HL-60 (cell line): ENCODE measurements at regions not wholly inside any gene's neighbourhood (a gene's known extent, or its start where the extent isn't known, plus 50 kb on each side); places are given as distances from the start of the nearest gene placed in this dataset.
"Not testable (repeated sequence)": the region's sequence is repeated elsewhere in the genome, so short reads cannot be mapped to it uniquely, and the experiment has no call there.

ENCODE experiments used
- DNase-seq, 2 experiments: peaks; one replicate each; pipeline ENCODE4 v3.0.0-alpha.2; 2010 to 2020; ENCODE audit warnings: low read depth in 1 of 2, low spot score in 1 of 2
- H3K27ac ChIP-seq: fragments of 250-450 bp; sonication (Bioruptor Pico); replicated peaks from 2 replicates; pipeline ENCODE4 v1.5.1; 2020; ENCODE audit warnings: mild to moderate bottlenecking, moderate library complexity
- H3K27me3 ChIP-seq: fragments of 250-450 bp; sonication (Bioruptor Pico); 2 replicates; pipeline ENCODE4 v1.5.1; 2021; ENCODE audit warnings: mild to moderate bottlenecking, moderate library complexity; ENCODE audit not compliant: insufficient read depth, poor library complexity, severe bottlenecking
- H3K4me3 ChIP-seq: replicated peaks from 2 replicates; pipeline ENCODE4 v1.5.1; 2011; ENCODE audit warnings: mild to moderate bottlenecking, control low read depth, low read length; ENCODE audit not compliant: insufficient read depth
- GABPA ChIP-seq: IDR thresholded peaks from 2 replicates; pipeline ENCODE4 v1.6.1; 2012; ENCODE audit warnings: low read depth
- POLR2AphosphoS5 ChIP-seq: IDR thresholded peaks from 2 replicates; pipeline ENCODE4 v1.6.1; 2012; ENCODE audit warnings: low read depth
- SPI1 ChIP-seq: IDR thresholded peaks from 2 replicates; pipeline ENCODE4 v1.6.1; 2012; ENCODE audit warnings: low read depth, mild to moderate bottlenecking, borderline replicate concordance
- TF ChIP-seq, protein P1 (sequence below): IDR thresholded peaks from one replicate; pipeline ENCODE4 v1.5.1; 2011; ENCODE audit warnings: low read length, control low read depth, inconsistent platforms; ENCODE audit not compliant: insufficient read depth
- TF ChIP-seq, protein P2 (sequence below): IDR thresholded peaks from 2 replicates; pipeline ENCODE4 v1.6.1; 2012; ENCODE audit warnings: low read depth; ENCODE audit not compliant: insufficient replicate concordance

DNA sequence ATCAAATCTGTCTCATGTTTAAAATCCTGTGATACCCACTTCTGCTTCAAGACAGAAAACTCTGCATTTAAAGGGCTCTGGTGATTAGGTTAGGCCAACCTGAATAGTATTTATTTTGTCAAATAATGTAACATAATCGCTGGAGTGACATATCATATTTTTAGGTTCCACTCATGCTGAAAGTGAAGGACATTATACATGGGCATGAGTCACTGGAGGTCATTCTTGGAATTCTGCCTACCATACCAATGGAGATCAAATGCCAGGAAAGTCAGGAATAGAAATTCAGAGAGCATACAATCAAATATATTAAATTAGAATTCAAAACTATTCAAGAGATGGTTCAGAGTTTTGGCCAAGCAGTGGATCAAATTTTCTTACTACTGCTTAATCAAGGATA lies 97.1 kb upstream of the PRSS3 start:
- Histone ChIP-seq H3K4me3 (no peak overlapping the region), H3K27me3 (no peaks in the 10 kb centered on the region), H3K27ac (no peak overlapping the region)
- TF ChIP-seq GABPA (no peak), SPI1 (no peak), POLR2AphosphoS5 (no peak)
- TF ChIP-seq, protein P1, sequence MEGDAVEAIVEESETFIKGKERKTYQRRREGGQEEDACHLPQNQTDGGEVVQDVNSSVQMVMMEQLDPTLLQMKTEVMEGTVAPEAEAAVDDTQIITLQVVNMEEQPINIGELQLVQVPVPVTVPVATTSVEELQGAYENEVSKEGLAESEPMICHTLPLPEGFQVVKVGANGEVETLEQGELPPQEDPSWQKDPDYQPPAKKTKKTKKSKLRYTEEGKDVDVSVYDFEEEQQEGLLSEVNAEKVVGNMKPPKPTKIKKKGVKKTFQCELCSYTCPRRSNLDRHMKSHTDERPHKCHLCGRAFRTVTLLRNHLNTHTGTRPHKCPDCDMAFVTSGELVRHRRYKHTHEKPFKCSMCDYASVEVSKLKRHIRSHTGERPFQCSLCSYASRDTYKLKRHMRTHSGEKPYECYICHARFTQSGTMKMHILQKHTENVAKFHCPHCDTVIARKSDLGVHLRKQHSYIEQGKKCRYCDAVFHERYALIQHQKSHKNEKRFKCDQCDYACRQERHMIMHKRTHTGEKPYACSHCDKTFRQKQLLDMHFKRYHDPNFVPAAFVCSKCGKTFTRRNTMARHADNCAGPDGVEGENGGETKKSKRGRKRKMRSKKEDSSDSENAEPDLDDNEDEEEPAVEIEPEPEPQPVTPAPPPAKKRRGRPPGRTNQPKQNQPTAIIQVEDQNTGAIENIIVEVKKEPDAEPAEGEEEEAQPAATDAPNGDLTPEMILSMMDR: no peak
- TF ChIP-seq, protein P2, sequence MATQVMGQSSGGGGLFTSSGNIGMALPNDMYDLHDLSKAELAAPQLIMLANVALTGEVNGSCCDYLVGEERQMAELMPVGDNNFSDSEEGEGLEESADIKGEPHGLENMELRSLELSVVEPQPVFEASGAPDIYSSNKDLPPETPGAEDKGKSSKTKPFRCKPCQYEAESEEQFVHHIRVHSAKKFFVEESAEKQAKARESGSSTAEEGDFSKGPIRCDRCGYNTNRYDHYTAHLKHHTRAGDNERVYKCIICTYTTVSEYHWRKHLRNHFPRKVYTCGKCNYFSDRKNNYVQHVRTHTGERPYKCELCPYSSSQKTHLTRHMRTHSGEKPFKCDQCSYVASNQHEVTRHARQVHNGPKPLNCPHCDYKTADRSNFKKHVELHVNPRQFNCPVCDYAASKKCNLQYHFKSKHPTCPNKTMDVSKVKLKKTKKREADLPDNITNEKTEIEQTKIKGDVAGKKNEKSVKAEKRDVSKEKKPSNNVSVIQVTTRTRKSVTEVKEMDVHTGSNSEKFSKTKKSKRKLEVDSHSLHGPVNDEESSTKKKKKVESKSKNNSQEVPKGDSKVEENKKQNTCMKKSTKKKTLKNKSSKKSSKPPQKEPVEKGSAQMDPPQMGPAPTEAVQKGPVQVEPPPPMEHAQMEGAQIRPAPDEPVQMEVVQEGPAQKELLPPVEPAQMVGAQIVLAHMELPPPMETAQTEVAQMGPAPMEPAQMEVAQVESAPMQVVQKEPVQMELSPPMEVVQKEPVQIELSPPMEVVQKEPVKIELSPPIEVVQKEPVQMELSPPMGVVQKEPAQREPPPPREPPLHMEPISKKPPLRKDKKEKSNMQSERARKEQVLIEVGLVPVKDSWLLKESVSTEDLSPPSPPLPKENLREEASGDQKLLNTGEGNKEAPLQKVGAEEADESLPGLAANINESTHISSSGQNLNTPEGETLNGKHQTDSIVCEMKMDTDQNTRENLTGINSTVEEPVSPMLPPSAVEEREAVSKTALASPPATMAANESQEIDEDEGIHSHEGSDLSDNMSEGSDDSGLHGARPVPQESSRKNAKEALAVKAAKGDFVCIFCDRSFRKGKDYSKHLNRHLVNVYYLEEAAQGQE: no peak
- DNase-seq: no peak

DNA sequence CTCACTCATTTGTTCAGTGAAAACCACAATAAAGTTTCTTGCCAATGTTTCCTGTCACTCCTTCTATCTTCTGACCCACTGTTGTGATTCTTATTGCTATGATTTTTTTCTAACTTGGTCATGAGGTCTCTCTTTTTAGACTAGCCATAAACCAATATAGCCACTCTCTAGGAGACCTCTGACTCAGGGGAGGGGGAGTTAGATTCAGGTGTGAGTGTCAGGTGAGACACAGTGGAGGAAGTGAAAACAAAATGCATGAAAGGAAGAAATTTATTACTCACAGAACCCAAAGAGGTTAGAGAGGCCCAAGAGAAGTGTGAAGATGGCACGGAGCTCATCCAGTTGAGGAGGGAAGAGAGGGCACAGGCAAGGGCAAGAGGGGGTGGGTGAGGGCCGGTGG lies 94.4 kb upstream of the PRSS3 start:
- H3K27ac ChIP-seq, H3K27me3 ChIP-seq, DNase-seq: not testable (repeated sequence)

DNA sequence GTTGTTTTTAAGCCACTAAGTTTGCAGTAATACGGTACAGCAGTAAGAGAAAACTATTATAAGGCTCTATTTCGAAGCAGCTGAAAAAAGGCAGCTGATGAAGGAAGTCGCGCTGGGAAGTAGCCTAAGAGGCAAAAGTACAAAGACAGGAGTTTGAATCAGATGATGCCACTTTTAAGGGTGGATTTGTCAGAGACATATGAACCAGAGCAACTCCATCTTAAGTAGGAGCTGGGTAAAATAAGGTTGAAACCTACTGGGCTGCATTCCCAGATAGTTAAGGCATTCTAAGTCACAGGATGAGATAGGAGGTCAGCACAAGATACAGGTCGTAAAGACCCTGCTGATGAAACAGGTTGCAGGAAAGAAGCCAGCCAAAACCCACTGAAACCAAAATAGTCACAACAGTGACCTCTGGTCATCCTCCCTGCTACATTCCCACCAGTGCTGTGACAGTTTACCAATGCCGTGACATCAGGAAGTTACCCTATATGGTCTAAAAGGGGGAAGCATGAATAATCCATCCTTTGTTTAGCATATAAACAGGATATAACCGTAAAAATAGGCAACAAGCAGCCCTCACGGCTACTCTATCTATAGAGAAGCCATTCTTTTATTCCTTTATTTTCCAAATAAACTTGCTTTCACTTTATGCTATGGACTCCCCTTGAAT lies 91.8 kb upstream of the PRSS3 start:
- no peak for DNase-seq
- no peak overlapping the region for H3K27ac ChIP-seq
- H3K27me3 ChIP-seq: peaks cover 5% of the 10 kb centered on the region
- TF ChIP-seq POLR2AphosphoS5 (no peak), GABPA (no peak), SPI1 (no peak)
- TF ChIP-seq, protein P1: no peak
- TF ChIP-seq, protein P2: no peak
- no peak overlapping the region for H3K4me3 ChIP-seq

More for the DNA sequence above, 94.4 kb upstream of the PRSS3 start:
- not testable (repeated sequence) for H3K4me3 ChIP-seq

DNA sequence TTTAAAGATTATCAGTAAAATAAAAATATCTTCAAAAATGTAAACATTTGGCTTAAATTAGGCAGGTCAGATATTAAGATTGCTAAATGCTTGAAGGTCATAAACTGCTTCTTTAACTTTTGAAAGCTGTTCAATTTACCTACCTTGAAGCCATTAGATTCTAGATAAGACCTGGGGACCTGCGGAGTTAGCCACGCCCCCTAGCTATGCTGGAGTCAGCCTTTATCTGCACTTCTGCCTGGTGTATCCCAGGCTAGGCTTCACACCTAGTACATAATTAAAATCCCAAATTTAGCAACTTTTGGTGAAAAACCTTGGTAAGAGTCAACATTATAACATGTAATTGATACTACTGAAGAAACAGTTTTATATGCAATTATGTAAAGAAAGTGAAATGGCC lies 89.9 kb upstream of the PRSS3 start:
- not testable (repeated sequence) for DNase-seq, H3K27ac ChIP-seq, H3K4me3 ChIP-seq, H3K27me3 ChIP-seq

DNA sequence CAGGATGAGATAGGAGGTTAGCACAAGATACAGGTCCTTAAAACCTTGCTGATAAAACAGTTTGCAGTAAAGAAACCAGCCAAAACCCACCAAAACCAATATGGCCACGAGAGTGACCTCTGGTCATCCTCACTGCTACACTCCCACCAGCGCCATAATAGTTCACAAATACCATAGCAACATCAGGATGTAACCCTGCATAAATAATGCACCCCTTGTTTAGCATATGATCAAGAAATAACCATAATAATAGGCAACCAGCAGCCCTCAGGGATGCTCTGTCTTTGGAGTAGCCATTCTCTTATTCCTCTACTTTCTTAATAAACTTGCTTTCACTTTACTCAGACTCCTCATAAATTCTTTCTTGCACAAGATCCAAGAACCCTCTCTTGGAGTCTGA lies 86.9 kb upstream of the PRSS3 start:
- Histone ChIP-seq H3K4me3 (no peak overlapping the region), H3K27ac (no peak overlapping the region), H3K27me3 (peaks cover 9% of the 10 kb centered on the region)
- DNase-seq: no peak
- TF ChIP-seq SPI1: no peak
- TF ChIP-seq POLR2AphosphoS5: no peak
- TF ChIP-seq, protein P2: no peak
- no peak for TF ChIP-seq GABPA
- TF ChIP-seq, protein P1: no peak
